B cell (primary cell): ENCODE measurements at regions not wholly inside any gene's neighbourhood (a gene's known extent, or its start where the extent isn't known, plus 50 kb on each side); places are given as distances from the start of the nearest gene placed in this dataset.

ENCODE experiments used
- ATAC-seq: fragments of 200-7000 bp; cut with Tn5 transposase; one replicate; pipeline ENCODE4 v1.10.0; 2021; ENCODE audit warnings: low read depth, mild to moderate bottlenecking, moderate number of reproducible peaks, moderate library complexity
- CTCF ChIA-PET: fragments of 350-600 bp; sonication (Branson Sonifier 250); formaldehyde crosslinking; loops from one replicate; lab custom pipeline; 2021; ENCODE audit warnings: antibody characterized with exemption, inconsistent platforms; lab: Charles Lee
- POLR2A ChIA-PET: fragments of 350-600 bp; sonication (Branson Sonifier 250); formaldehyde crosslinking; loops from one replicate; lab custom pipeline; 2021; ENCODE audit warnings: antibody characterized with exemption; lab: Charles Lee
- DNase-seq: peaks from one replicate; pipeline ENCODE4 v3.0.0; 2013
- H2AFZ ChIP-seq: 2 replicates; pipeline ENCODE4 v1.6.1; 2012; ENCODE audit warnings: mild to moderate bottlenecking, low read depth, low read length; ENCODE audit not compliant: insufficient read depth, poor library complexity, severe bottlenecking
- H3K27ac ChIP-seq, 2 donors: 1 replicate in 1 of 2; 2 replicates in 1 of 2; pipeline ENCODE4 v1.5.1; 2012 to 2013; ENCODE audit warnings: low read length in 2 of 2, mild to moderate bottlenecking in 2 of 2, moderate library complexity in 1 of 2
- H3K27me3 ChIP-seq, 4 experiments: fragments of 200-600 bp in 1 of 4; sonication (generic) in 1 of 4; replicated peaks in 1 of 4; 1 replicate in 2 of 4; 2 replicates in 2 of 4; pipeline versions ENCODE4 v1.6.1 to v1.7.0; 2013 to 2016; ENCODE audit warnings: low read length in 3 of 4, mild to moderate bottlenecking in 2 of 4, mixed read lengths in 1 of 4, moderate library complexity in 1 of 4; ENCODE audit not compliant: insufficient read depth in 4 of 4, control insufficient read depth in 3 of 4; ENCODE audit errors: control extremely low read depth in 1 of 4
- H3K36me3 ChIP-seq, 2 experiments: replicated peaks in 1 of 2; 1 replicate in 1 of 2; 2 replicates in 1 of 2; pipeline versions ENCODE4 v1.6.1 to v1.7.1; 2013; ENCODE audit warnings: low read length in 1 of 2; ENCODE audit not compliant: insufficient read depth in 2 of 2, control insufficient read depth in 1 of 2; ENCODE audit errors: control extremely low read depth in 1 of 2, extremely low read depth in 1 of 2
- H3K4me1 ChIP-seq, 2 donors: fragments of 200-600 bp in 1 of 2; sonication (generic) in 1 of 2; 1 replicate in 1 of 2; 2 replicates in 1 of 2; pipeline versions ENCODE4 v1.5.1 to v1.6.1; 2013 to 2017; ENCODE audit warnings: low read length in 2 of 2; ENCODE audit not compliant: control insufficient read depth in 2 of 2, insufficient read depth in 2 of 2
- H3K4me2 ChIP-seq: replicated peaks from 2 replicates; pipeline ENCODE3; 2012; ENCODE audit warnings: mild to moderate bottlenecking, low read depth, low read length; ENCODE audit not compliant: poor library complexity, severe bottlenecking
- H3K4me3 ChIP-seq, 5 experiments: fragments of 200-600 bp in 1 of 5; sonication (generic) in 1 of 5; 1 replicate in 3 of 5; 2 replicates in 2 of 5; pipeline versions ENCODE4 v1.5.1 to v1.7.0; 2011 to 2016; ENCODE audit warnings: low read length in 4 of 5, mild to moderate bottlenecking in 4 of 5, low read depth in 2 of 5, control low read depth in 1 of 5, moderate library complexity in 1 of 5; ENCODE audit not compliant: insufficient read depth in 1 of 5; ENCODE audit errors: control extremely low read depth in 1 of 5, extremely low read depth in 1 of 5
- H3K79me2 ChIP-seq: fragments of 200-600 bp; sonication (generic); one replicate; pipeline ENCODE4 v1.6.0; 2016; ENCODE audit warnings: low read length; ENCODE audit not compliant: control insufficient read depth, insufficient read depth
- H3K9ac ChIP-seq: fragments of 200-600 bp; sonication (generic); 2 replicates; pipeline ENCODE4 v1.6.1; 2017; ENCODE audit warnings: mild to moderate bottlenecking, low read length, moderate library complexity
- H3K9me3 ChIP-seq, 3 donors: one replicate each; pipeline versions ENCODE4 v1.6.1 to v1.7.1; 2013; ENCODE audit warnings: low read length in 2 of 3; ENCODE audit not compliant: control insufficient read depth in 2 of 3, insufficient read depth in 1 of 3; ENCODE audit errors: control extremely low read depth in 1 of 3
- H4K20me1 ChIP-seq: 2 replicates; pipeline ENCODE4 v1.6.0; 2012; ENCODE audit warnings: mild to moderate bottlenecking, low read length; ENCODE audit not compliant: insufficient read depth, control insufficient read depth, poor library complexity, severe bottlenecking
- H3K27ac Mint-ChIP-seq: one replicate; pipeline ENCODE4 v1.8.0; 2021; ENCODE audit warnings: mixed read lengths
- H3K27me3 Mint-ChIP-seq: one replicate; pipeline ENCODE4 v1.8.0; 2021; ENCODE audit warnings: mixed read lengths
- H3K4me1 Mint-ChIP-seq: one replicate; pipeline ENCODE4 v1.8.0; 2021; ENCODE audit warnings: mixed read lengths
- H3K4me3 Mint-ChIP-seq: one replicate; pipeline ENCODE4 v1.8.0; 2021; ENCODE audit warnings: mixed read lengths
- H3K9me3 Mint-ChIP-seq: one replicate; pipeline ENCODE4 v1.8.0; 2022; ENCODE audit warnings: mixed read lengths; ENCODE audit not compliant: insufficient read depth
- EZH2 ChIP-seq: IDR thresholded peaks from 2 replicates; pipeline ENCODE4 v1.6.1; 2012; ENCODE audit warnings: borderline replicate concordance, low read depth, mild to moderate bottlenecking, moderate library complexity, low read length; ENCODE audit not compliant: insufficient read depth, poor library complexity, severe bottlenecking
- WGBS: methylation state at CpG from one replicate; pipeline ENCODE4 v1.1.5; 2013; ENCODE audit warnings: missing lambda C conversion rate; ENCODE audit not compliant: insufficient coverage; 5-methylcytosine and 5-hydroxymethylcytosine counted together
- intact Hi-C: fragments of 100-400 bp; cut with micrococcal nuclease; formaldehyde crosslinking; loops from one replicate; pipeline ENCODE4 v1.10.0; 2022
- TF ChIP-seq, protein P1 (sequence below): fragments of 200-600 bp; IDR thresholded peaks from one replicate; pipeline ENCODE4 v1.8.0; 2022; ENCODE audit warnings: antibody characterized with exemption, mild to moderate bottlenecking

DNA sequence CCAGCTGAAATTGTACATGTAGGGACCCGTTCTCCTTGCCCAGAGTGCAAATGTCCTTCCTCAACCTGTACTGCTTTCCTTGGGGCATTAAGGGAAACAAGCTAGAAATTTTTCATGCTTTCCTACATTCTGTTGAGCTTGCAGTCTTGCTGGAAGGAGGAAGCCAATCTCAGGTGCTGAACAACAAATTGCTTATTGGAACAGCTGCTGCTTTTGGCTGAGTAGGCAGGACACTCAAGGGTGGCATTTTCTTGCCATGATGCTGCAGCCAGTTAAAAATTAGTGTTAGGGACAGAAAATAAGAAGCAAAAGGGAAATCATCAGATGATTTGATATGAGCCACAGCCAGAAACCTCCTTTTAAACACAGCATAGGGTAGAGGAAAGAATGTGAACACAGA is 223.7 kb downstream of the QDPR start:
- Histone ChIP-seq H4K20me1 (no peaks in the 10 kb centered on the region), H3K27ac (no peak overlapping the region), H3K9me3 (no peaks in the 10 kb centered on the region), H3K4me3 (no peak overlapping the region), H3K27me3 (no peaks in the 10 kb centered on the region), H3K4me1 (no peaks in the 10 kb centered on the region), H3K36me3 (no peaks in the 10 kb centered on the region), H3K79me2 (no peaks in the 10 kb centered on the region), H3K9ac (no peak overlapping the region), H3K4me2 (no peak overlapping the region), H2AFZ (no peak overlapping the region)
- POLR2A ChIA-PET: no interaction called here
- WGBS: no CpG with 5 or more reads among the region's 1 CpG
- Mint-ChIP-seq H3K27me3 (no peaks in the 10 kb centered on the region), H3K4me3 (no peak overlapping the region), H3K27ac (no peak overlapping the region), H3K9me3 (no peaks in the 10 kb centered on the region), H3K4me1 (no peaks in the 10 kb centered on the region)
- ATAC-seq: no peak
- intact Hi-C loops: no loop called here
- TF ChIP-seq, protein P1, sequence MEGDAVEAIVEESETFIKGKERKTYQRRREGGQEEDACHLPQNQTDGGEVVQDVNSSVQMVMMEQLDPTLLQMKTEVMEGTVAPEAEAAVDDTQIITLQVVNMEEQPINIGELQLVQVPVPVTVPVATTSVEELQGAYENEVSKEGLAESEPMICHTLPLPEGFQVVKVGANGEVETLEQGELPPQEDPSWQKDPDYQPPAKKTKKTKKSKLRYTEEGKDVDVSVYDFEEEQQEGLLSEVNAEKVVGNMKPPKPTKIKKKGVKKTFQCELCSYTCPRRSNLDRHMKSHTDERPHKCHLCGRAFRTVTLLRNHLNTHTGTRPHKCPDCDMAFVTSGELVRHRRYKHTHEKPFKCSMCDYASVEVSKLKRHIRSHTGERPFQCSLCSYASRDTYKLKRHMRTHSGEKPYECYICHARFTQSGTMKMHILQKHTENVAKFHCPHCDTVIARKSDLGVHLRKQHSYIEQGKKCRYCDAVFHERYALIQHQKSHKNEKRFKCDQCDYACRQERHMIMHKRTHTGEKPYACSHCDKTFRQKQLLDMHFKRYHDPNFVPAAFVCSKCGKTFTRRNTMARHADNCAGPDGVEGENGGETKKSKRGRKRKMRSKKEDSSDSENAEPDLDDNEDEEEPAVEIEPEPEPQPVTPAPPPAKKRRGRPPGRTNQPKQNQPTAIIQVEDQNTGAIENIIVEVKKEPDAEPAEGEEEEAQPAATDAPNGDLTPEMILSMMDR: no peak
- TF ChIP-seq EZH2: no peak
- no peak for DNase-seq
- CTCF ChIA-PET: no interaction called here

DNA sequence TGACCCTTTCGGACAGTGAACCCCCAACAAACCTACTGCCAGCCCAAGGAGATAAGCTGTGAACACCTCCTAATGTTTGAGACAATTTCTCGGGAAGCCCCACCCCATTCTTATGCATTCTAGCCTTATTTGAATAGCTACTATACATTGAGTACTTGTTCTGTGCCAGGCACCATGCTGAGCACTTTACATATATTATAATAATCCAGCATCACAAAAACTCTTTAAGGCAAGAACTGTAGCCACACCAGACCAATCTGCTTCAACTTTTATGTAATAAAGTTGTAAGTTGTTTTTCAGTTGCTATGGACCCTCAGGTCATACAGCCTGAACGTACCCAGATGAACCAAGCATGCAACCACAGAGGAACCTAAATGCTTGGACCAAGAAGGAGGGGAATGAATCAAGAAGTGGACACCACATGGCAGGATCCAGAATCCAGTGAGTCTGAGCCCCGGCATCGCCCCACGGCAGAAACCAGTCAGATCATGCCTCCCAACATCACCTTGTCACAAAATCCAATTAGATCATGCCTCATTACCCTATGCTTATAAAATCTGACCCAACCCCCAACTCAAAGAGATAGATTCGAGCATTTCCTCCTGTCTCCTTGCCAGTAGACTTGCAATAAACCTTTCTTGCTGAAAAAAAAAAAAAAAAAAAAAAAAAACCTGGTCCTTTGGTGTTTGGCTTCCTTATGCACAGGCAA is 225.0 kb downstream of the QDPR start:
- no peaks in the 10 kb centered on the region for H3K4me1 ChIP-seq
- H3K4me2 ChIP-seq: no peak overlapping the region
- WGBS: 87% methylated on average over 7 of the region's 7 CpGs
- no peaks in the 10 kb centered on the region for H3K4me1 Mint-ChIP-seq
- no peak overlapping the region for H3K4me3 ChIP-seq
- CTCF ChIA-PET: no interaction called here
- POLR2A ChIA-PET: no interaction called here
- H3K9me3 ChIP-seq: no peaks in the 10 kb centered on the region
- DNase-seq (no peak), ATAC-seq (no peak)
- no peaks in the 10 kb centered on the region for H3K27me3 ChIP-seq
- intact Hi-C loops: no loop called here
- H3K9ac ChIP-seq: no peak overlapping the region
- TF ChIP-seq, protein P1: no peak
- no peak for TF ChIP-seq EZH2
- H2AFZ ChIP-seq: no peak overlapping the region
- no peak overlapping the region for H3K4me3 Mint-ChIP-seq
- no peaks in the 10 kb centered on the region for H4K20me1 ChIP-seq
- no peaks in the 10 kb centered on the region for H3K79me2 ChIP-seq
- no peaks in the 10 kb centered on the region for H3K9me3 Mint-ChIP-seq
- no peaks in the 10 kb centered on the region for H3K36me3 ChIP-seq
- no peak overlapping the region for H3K27ac ChIP-seq
- no peak overlapping the region for H3K27ac Mint-ChIP-seq
- H3K27me3 Mint-ChIP-seq: no peaks in the 10 kb centered on the region
